SK-N-SH treated with all-trans-retinoic acid at 6 μM for 48 hours (cell line): ENCODE measurements at regions not wholly inside any gene's neighbourhood (a gene's known extent, or its start where the extent isn't known, plus 50 kb on each side); places are given as distances from the start of the nearest gene placed in this dataset.

Source experiments
- CSDC2 ChIP-seq: fragments of 250-450 bp; sonication (Bioruptor Pico); IDR thresholded peaks from 2 replicates; pipeline ENCODE4 v1.5.0; 2020; ENCODE audit warnings: mild to moderate bottlenecking, moderate library complexity
- GLIS3 ChIP-seq: fragments of 250-450 bp; sonication (Bioruptor Pico); IDR thresholded peaks from 2 replicates; pipeline ENCODE4 v1.5.0; 2020; ENCODE audit warnings: mild to moderate bottlenecking, moderate library complexity
- OSR1 ChIP-seq: fragments of 250-450 bp; sonication (Bioruptor Pico); IDR thresholded peaks from 2 replicates; pipeline ENCODE4 v1.8.0; 2022; ENCODE audit warnings: moderate library complexity, mild to moderate bottlenecking, inconsistent platforms
- RARB ChIP-seq: fragments of 250-450 bp; sonication (Bioruptor Pico); IDR thresholded peaks from 2 replicates; pipeline ENCODE4 v1.8.0; 2021; ENCODE audit warnings: mild to moderate bottlenecking, moderate library complexity
- SNAI2 ChIP-seq: fragments of 250-450 bp; sonication (Bioruptor Pico); IDR thresholded peaks from 2 replicates; pipeline ENCODE4 v1.5.0; 2020; ENCODE audit warnings: mild to moderate bottlenecking, moderate library complexity
- ZFP30 ChIP-seq: fragments of 450-650 bp; formaldehyde crosslinking; IDR thresholded peaks from 2 replicates; pipeline ENCODE4 v1.5.0; 2022; ENCODE audit warnings: mild to moderate bottlenecking, moderate library complexity
- ZNF565 ChIP-seq: fragments of 450-650 bp; formaldehyde crosslinking; conservative IDR thresholded peaks from 2 replicates; pipeline ENCODE4 v1.5.0; 2020; ENCODE audit warnings: low read depth, mild to moderate bottlenecking, moderate library complexity
- ZNF8 ChIP-seq: fragments of 450-650 bp; formaldehyde crosslinking; IDR thresholded peaks from 2 replicates; pipeline ENCODE4 v1.5.0; 2020; ENCODE audit warnings: mild to moderate bottlenecking, moderate library complexity
- TF ChIP-seq, protein P1 (sequence below): fragments of 250-450 bp; sonication (Bioruptor Pico); IDR thresholded peaks from 2 replicates; pipeline ENCODE4 v1.5.1; 2020; ENCODE audit warnings: low read depth, mild to moderate bottlenecking, moderate library complexity
- TF ChIP-seq, protein P2 (sequence below): fragments of 250-450 bp; sonication (Bioruptor Pico); IDR thresholded peaks from 2 replicates; pipeline ENCODE4 v1.8.0; 2020; ENCODE audit warnings: mild to moderate bottlenecking, moderate library complexity, borderline replicate concordance

DNA sequence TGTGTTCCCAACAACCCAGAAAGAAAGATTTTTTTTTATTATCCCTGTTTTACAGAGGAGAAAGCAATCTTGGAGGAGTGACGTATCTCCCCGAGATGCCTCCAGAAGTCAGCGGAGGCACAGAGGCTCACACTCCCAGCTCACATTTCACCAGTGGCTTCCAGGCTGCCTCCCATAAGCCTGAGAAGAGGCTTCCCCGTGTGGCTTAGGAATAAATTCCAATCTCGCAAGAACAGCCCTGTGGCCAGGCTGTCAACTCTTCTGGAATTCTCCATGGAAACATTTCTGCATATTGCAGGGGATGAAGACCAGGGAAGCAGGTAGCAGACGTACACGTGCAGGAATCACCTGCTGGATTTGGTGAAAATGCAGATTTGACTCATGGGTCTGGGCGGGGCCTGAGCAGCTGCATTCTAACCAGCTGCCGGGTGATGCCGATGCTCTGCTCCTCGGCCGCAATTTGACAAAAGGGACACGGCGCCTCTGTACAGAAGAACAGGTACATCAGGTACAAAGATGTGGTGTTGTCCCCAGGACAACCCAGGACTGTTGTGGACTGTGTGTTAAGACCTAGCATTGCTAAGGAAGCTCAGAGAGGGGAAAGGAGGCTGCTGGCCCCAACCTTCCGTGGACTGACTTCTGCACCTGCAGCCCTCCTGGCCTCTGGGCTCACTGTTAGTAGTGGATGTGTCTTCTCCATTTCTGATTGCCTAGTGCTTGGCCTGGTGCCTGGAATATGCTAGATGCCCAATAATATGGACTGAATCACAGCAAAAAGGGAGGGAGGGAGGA, 114.2 kb upstream of the ID2 start:
- TF ChIP-seq, protein P1, sequence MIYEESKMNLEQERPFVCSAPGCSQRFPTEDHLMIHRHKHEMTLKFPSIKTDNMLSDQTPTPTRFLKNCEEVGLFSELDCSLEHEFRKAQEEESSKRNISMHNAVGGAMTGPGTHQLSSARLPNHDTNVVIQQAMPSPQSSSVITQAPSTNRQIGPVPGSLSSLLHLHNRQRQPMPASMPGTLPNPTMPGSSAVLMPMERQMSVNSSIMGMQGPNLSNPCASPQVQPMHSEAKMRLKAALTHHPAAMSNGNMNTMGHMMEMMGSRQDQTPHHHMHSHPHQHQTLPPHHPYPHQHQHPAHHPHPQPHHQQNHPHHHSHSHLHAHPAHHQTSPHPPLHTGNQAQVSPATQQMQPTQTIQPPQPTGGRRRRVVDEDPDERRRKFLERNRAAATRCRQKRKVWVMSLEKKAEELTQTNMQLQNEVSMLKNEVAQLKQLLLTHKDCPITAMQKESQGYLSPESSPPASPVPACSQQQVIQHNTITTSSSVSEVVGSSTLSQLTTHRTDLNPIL (CRISPR knock-in tag) = no peak
- TF ChIP-seq SNAI2 (no peak), RARB (CRISPR knock-in tag) (no peak), ZNF565 (CRISPR knock-in tag) (no peak), ZFP30 (CRISPR knock-in tag) (no peak), GLIS3 (CRISPR knock-in tag) (no peak), OSR1 (no peak), ZNF8 (no peak), CSDC2 (no peak)
- TF ChIP-seq, protein P2, sequence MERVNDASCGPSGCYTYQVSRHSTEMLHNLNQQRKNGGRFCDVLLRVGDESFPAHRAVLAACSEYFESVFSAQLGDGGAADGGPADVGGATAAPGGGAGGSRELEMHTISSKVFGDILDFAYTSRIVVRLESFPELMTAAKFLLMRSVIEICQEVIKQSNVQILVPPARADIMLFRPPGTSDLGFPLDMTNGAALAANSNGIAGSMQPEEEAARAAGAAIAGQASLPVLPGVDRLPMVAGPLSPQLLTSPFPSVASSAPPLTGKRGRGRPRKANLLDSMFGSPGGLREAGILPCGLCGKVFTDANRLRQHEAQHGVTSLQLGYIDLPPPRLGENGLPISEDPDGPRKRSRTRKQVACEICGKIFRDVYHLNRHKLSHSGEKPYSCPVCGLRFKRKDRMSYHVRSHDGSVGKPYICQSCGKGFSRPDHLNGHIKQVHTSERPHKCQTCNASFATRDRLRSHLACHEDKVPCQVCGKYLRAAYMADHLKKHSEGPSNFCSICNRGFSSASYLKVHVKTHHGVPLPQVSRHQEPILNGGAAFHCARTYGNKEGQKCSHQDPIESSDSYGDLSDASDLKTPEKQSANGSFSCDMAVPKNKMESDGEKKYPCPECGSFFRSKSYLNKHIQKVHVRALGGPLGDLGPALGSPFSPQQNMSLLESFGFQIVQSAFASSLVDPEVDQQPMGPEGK (CRISPR knock-in tag) = no peak
